ENCODE measurements at regions not wholly inside any gene's neighbourhood (a gene's known extent, or its start where the extent isn't known, plus 50 kb on each side); places are given as distances from the start of the nearest gene placed in this dataset.

GRCh38 chr18:61694236-61694635 lies 198.6 kb downstream of the RNF152 start:
- POLR2A ChIA-PET: interaction anchor here (1.2 kb wide), 1 partner anchor 33 kb away, joined by 4 read pairs; no protein-coding TSS in a partner anchor
- CTCF ChIA-PET: no interaction called here
- DNase-seq (ENCODE audit: low read depth, low spot score): no peak
- H3K27me3 ChIP-seq (ENCODE audit: control insufficient read depth, insufficient read depth, low read length): no peaks in the 10 kb centered on the region
- TF ChIP-seq CTCF (IDR thresholded peaks at IDR 0.05; ENCODE audit: low read depth, low read length): no peak
- H3K9me3 ChIP-seq (ENCODE audit: control insufficient read depth, insufficient read depth, low read length): peaks cover 3% of the 10 kb centered on the region; the same call in 1 of the 2 replicates
- no peak overlapping the region for H3K27ac ChIP-seq (ENCODE audit: low read depth, low read length)
- no peak overlapping the region for H3K4me3 ChIP-seq (ENCODE audit: low read depth, low read length)

- TF ChIP-seq CTCF (IDR thresholded peaks at IDR 0.05; ENCODE audit: low read depth, low read length): no peak
- Histone ChIP-seq H3K4me3 (ENCODE audit: low read depth, low read length) (no peak overlapping the region), H3K27ac (ENCODE audit: low read depth, low read length) (no peak overlapping the region), H3K9me3 (ENCODE audit: control insufficient read depth, insufficient read depth, low read length) (peaks cover 2% of the 10 kb centered on the region; the same call in 1 of the 2 replicates), H3K27me3 (ENCODE audit: control insufficient read depth, insufficient read depth, low read length) (no peaks in the 10 kb centered on the region)
- CTCF ChIA-PET: no interaction called here
- POLR2A ChIA-PET: no interaction called here
- DNase-seq (ENCODE audit: low read depth, low spot score): no peak
These were observed 202.2 kb downstream of the RNF152 start for GRCh38 chr18:61690418-61691138.

GRCh38 chr18:61687317-61687716 lies 205.5 kb downstream of the RNF152 start:
- DNase-seq (ENCODE audit: low read depth, low spot score): no peak
- H3K9me3 ChIP-seq (ENCODE audit: control insufficient read depth, insufficient read depth, low read length): no peaks in the 10 kb centered on the region
- no peak overlapping the region for H3K4me3 ChIP-seq (ENCODE audit: low read depth, low read length)
- no peaks in the 10 kb centered on the region for H3K27me3 ChIP-seq (ENCODE audit: control insufficient read depth, insufficient read depth, low read length)
- no peak overlapping the region for H3K27ac ChIP-seq (ENCODE audit: low read depth, low read length)
- no peak for TF ChIP-seq CTCF (IDR thresholded peaks at IDR 0.05; ENCODE audit: low read depth, low read length)
- POLR2A ChIA-PET: no interaction called here
- CTCF ChIA-PET: interaction anchor here (0.6 kb wide), 1 partner anchor 207 kb away, joined by 16 read pairs; no protein-coding TSS in a partner anchor

- no peak overlapping the region for H3K4me3 ChIP-seq (ENCODE audit: low read depth, low read length)
- ChIA-PET CTCF (interaction anchor here (0.6 kb wide), 1 partner anchor 180 kb away, joined by 3 read pairs; no protein-coding TSS in a partner anchor), POLR2A (no interaction called here)
- no peak for TF ChIP-seq CTCF (IDR thresholded peaks at IDR 0.05; ENCODE audit: low read depth, low read length)
- H3K27ac ChIP-seq (ENCODE audit: low read depth, low read length): no peak overlapping the region
- no peaks in the 10 kb centered on the region for H3K27me3 ChIP-seq (ENCODE audit: control insufficient read depth, insufficient read depth, low read length)
- no peak for DNase-seq (ENCODE audit: low read depth, low spot score)
- H3K9me3 ChIP-seq (ENCODE audit: control insufficient read depth, insufficient read depth, low read length): peaks cover 6% of the 10 kb centered on the region; the same call in 1 of the 2 replicates
These were observed 209.0 kb downstream of the RNF152 start for GRCh38 chr18:61683856-61684255.

GRCh38 chr18:61681065-61681464 lies 211.7 kb downstream of the RNF152 start:
- ChIA-PET CTCF (no interaction called here), POLR2A (no interaction called here)
- no peak for DNase-seq (ENCODE audit: low read depth, low spot score)
- TF ChIP-seq CTCF (IDR thresholded peaks at IDR 0.05; ENCODE audit: low read depth, low read length): no peak
- Histone ChIP-seq H3K4me3 (ENCODE audit: low read depth, low read length) (no peak overlapping the region), H3K9me3 (ENCODE audit: control insufficient read depth, insufficient read depth, low read length) (peaks cover 6% of the 10 kb centered on the region; the same call in 1 of the 2 replicates), H3K27ac (ENCODE audit: low read depth, low read length) (no peak overlapping the region), H3K27me3 (ENCODE audit: control insufficient read depth, insufficient read depth, low read length) (no peaks in the 10 kb centered on the region)

Data from AG04450 (cell line).